K562 (cell line): ENCODE measurements at regions not wholly inside any gene's neighbourhood (a gene's known extent, or its start where the extent isn't known, plus 50 kb on each side); places are given as distances from the start of the nearest gene placed in this dataset.

Experiments
- GABPB1 ChIP-seq: sonication (generic); formaldehyde crosslinking; IDR thresholded peaks from 2 replicates; pipeline ENCODE4 v1.8.0; 2022; ENCODE audit warnings: mild to moderate bottlenecking, missing genetic modification reagents
- MXI1 ChIP-seq: IDR thresholded peaks from 2 replicates; pipeline ENCODE4 v1.6.1; 2011; ENCODE audit warnings: low read depth, mild to moderate bottlenecking, improper control_type of control experiment, low read length
- SPI1 ChIP-seq: IDR thresholded peaks from 2 replicates; pipeline ENCODE4 v1.6.1; 2011; ENCODE audit warnings: low read depth, low read length, control low read depth, borderline replicate concordance

DNA sequence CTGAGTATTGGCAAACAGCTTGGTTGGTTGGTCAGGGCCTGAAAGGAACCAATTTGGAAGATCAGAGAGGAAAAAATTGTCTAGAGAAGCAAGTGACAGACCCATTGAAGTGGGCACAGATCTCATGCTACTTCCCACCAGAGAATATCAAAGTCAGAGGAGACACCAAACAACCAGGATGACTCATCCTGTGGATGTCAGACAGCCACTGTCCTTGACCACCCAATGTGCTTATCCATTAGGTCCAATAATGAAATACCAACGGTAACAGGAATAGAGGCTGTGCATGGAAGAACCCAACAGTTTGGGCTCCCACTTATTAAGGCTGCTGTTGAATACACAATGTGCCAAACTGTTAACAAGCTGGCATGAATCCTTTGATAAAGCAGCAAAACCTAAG, 323.1 kb upstream of the ATP11B start:
- TF ChIP-seq MXI1, result no peak
- TF ChIP-seq SPI1, result no peak
- TF ChIP-seq GABPB1 (CRISPR knock-in tag), result no peak
